ENCODE measurements at regions not wholly inside any gene's neighbourhood (a gene's known extent, or its start where the extent isn't known, plus 50 kb on each side); places are given as distances from the start of the nearest gene placed in this dataset.
A peak's percentile ranks its signal among the peaks of the same experiment; 100 is the strongest.

DNA sequence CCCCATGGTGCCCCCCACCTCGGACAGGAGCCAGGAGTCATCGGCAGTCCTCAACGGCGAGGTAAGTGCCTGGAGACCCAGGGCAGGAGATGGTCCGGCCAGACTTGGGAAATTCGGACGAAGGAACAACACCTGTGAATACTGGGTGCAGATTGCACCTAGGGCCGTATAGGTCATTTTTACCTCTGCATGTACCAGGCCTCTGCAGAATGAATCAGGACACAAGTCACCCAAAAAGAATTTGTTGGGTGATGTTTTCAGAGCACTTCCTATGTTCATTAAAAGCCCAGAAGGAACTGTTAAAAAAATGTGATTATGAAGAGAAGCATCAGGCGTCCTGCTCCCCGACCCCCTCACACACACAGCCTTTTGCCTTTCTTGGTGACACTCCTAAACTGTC, 93.9 kb downstream of the C11orf91 start:
- no peak overlapping the region for H3K4me3 ChIP-seq (ENCODE audit: low read depth, low read length)
- TF ChIP-seq, protein P1, sequence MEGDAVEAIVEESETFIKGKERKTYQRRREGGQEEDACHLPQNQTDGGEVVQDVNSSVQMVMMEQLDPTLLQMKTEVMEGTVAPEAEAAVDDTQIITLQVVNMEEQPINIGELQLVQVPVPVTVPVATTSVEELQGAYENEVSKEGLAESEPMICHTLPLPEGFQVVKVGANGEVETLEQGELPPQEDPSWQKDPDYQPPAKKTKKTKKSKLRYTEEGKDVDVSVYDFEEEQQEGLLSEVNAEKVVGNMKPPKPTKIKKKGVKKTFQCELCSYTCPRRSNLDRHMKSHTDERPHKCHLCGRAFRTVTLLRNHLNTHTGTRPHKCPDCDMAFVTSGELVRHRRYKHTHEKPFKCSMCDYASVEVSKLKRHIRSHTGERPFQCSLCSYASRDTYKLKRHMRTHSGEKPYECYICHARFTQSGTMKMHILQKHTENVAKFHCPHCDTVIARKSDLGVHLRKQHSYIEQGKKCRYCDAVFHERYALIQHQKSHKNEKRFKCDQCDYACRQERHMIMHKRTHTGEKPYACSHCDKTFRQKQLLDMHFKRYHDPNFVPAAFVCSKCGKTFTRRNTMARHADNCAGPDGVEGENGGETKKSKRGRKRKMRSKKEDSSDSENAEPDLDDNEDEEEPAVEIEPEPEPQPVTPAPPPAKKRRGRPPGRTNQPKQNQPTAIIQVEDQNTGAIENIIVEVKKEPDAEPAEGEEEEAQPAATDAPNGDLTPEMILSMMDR (IDR thresholded peaks at IDR 0.05; ENCODE audit: insufficient read depth, low read length) = no peak
- DNase-seq (ENCODE audit: low read depth) = no peak

DNA sequence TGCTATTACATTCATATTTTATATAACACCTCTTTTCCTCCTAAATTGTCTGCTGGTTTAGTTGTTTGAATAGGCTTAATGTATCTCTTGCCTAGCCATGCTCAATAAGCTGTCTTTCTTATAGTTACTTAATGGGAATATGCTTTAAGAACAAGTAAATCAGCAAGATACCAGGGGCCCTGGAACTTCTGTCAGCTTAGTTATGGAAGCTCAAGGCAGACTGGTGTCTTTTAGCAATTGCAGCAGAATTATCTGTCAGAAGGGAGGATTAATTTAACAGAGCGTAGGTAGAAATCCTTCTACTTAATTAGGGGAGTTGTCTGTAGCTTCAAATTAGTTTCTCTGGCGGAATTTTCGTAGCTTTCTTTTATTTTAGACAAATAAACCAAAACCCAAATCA, 94.9 kb downstream of the C11orf91 start:
- no peak for DNase-seq (ENCODE audit: low read depth)
- TF ChIP-seq, protein P1 (IDR thresholded peaks at IDR 0.05; ENCODE audit: insufficient read depth, low read length) = no peak
- H3K4me3 ChIP-seq (ENCODE audit: low read depth, low read length) = no peak overlapping the region

DNA sequence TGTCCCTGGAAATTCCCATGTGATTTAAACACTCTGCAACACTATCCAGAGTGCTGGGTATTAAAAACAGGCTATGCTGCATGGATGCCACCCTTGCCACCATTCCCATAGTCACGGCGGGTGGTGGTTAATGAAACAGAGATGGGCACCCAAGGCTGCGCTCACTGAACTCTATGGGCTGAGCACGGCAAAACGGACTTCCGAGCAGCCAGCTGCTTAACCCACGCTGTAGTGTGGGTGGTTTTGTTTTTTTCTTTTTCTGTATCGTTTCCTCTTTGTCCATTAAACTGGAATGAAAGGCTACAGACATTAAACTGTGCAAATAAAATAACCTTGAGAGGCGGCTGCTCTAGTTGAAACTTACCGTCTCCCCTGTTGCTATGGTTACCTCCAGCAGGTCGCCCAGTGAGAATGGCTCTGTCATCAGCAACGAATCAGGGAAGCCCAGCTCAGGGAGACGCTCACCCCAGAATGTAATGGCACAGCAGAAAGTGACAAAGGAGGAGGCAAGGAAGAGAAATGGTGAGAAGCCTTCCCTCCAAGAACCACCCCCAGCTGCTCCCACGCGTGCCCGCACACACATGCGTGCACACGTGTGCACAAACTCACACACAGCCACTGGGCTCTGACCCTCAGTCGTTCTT, 102.1 kb downstream of the C11orf91 start:
- TF ChIP-seq, protein P1 (IDR thresholded peaks at IDR 0.05; ENCODE audit: insufficient read depth, low read length) = no peak
- no peak overlapping the region for H3K4me3 ChIP-seq (ENCODE audit: low read depth, low read length)
- DNase-seq (ENCODE audit: low read depth) = no peak

DNA sequence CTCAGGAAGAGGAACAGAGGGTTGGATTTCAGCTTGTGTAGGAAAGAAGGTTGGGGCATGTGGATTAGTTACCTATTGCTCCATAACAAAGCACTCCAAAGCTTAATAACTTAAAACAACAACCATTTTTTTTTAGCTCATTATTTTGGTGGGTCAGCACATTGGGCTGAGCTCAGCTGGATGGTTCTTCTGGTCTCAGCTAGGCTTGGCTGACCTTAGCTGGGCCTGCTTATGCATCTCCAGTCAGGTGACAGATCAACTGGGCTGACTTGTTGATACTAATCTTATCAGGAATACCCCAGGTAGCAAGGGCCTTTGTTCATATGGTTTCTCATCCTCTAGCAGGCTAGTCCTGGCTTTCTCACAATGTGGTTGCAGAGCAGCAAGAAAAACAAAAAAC, 106.4 kb downstream of the C11orf91 start:
- no peak for DNase-seq (ENCODE audit: low read depth)
- no peak overlapping the region for H3K4me3 ChIP-seq (ENCODE audit: low read depth, low read length)
- TF ChIP-seq, protein P1 (IDR thresholded peaks at IDR 0.05; ENCODE audit: insufficient read depth, low read length) = no peak

DNA sequence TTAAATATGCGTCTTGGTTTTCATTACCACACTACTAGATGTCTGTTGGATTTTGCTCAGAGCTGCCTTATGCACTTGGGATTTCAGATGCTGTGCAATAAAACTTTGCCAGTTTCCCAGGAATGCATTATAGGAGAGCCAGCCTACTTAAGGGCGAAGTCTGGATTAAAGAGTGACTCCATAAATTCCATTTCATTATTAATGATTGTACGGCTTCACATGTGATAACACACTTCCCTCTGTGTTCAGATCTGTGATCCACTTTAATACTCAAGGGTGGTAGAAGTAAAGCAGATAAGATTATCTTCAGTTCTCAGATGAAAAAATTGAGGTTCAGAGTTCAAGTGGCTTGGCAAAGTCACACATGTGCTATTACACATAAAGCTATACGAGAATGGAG, 110.2 kb downstream of the C11orf91 start:
- TF ChIP-seq, protein P1 (IDR thresholded peaks at IDR 0.05; ENCODE audit: insufficient read depth, low read length) = no peak
- H3K4me3 ChIP-seq (ENCODE audit: low read depth, low read length) = no peak overlapping the region
- no peak for DNase-seq (ENCODE audit: low read depth)

DNA sequence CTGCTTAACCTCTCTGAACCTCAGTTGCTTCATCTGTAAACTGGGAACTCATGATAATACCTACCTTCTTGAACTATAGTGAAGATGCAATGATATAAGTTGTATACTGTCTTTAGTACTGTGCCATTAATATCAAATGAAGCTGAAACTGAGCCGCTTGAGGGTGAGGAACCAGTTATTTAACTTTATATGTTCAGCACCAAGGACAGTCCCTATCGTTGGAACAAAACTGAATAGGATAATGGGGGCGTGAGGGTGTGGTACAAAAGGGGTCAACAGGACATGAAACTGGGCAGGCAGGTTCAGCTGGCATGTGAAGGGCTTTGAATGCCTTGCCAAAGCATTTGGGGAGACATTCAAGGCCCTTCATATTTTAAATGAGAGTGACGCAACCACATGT, 112.6 kb downstream of the C11orf91 start:
- DNase-seq (ENCODE audit: low read depth) = peak; percentile 6
- no peak overlapping the region for H3K4me3 ChIP-seq (ENCODE audit: low read depth, low read length)
- TF ChIP-seq, protein P1 (IDR thresholded peaks at IDR 0.05; ENCODE audit: insufficient read depth, low read length) = no peak

Data from fibroblast of the aortic adventitia (primary cell).